DND-41 (cell line): ENCODE measurements at regions not wholly inside any gene's neighbourhood (a gene's known extent, or its start where the extent isn't known, plus 50 kb on each side); places are given as distances from the start of the nearest gene placed in this dataset.

Source experiments
- ATAC-seq: fragments of 200-7000 bp; cut with Tn5 transposase; 3 replicates; pipeline ENCODE4 v1.9.1; 2021; ENCODE audit warnings: low read depth; ENCODE audit not compliant: insufficient read depth
- DNase-seq: peaks from one replicate; pipeline ENCODE4 v3.0.0-alpha.2; 2020
- H2AFZ ChIP-seq: 2 replicates; pipeline ENCODE4 v1.6.0; 2012; ENCODE audit warnings: low read depth, low read length
- H3K27ac ChIP-seq: 2 replicates; pipeline ENCODE4 v1.5.1; 2012; ENCODE audit warnings: low read length, inconsistent platforms
- H3K27me3 ChIP-seq: fragments of 200-600 bp; sonication (generic); 2 replicates; pipeline ENCODE4 v1.6.0; 2012; ENCODE audit warnings: low read length, mild to moderate bottlenecking, inconsistent platforms; ENCODE audit not compliant: insufficient read depth, poor library complexity
- H3K36me3 ChIP-seq: 2 replicates; pipeline ENCODE4 v1.5.1; 2012; ENCODE audit warnings: low read length, inconsistent platforms; ENCODE audit not compliant: insufficient read depth
- H3K4me1 ChIP-seq: 2 replicates; pipeline ENCODE4 v1.5.1; 2012; ENCODE audit warnings: mild to moderate bottlenecking, low read length; ENCODE audit not compliant: insufficient read depth
- H3K4me2 ChIP-seq: 2 replicates; pipeline ENCODE4 v1.6.0; 2012; ENCODE audit warnings: mild to moderate bottlenecking, moderate library complexity, low read length, inconsistent platforms; ENCODE audit not compliant: insufficient read depth
- H3K4me3 ChIP-seq, 2 experiments: fragments of 200-600 bp in 1 of 2; shearing (Covaris generic) in 1 of 2; 2 replicates each; pipeline ENCODE4 v1.5.1; 2012 to 2016; ENCODE audit warnings: inconsistent platforms in 2 of 2, low read length in 2 of 2, mild to moderate bottlenecking in 2 of 2, low read depth in 1 of 2, moderate library complexity in 1 of 2
- H3K79me2 ChIP-seq: 2 replicates; pipeline ENCODE4 v1.6.0; 2012; ENCODE audit warnings: low read length, inconsistent platforms; ENCODE audit not compliant: insufficient read depth
- H3K9ac ChIP-seq: 2 replicates; pipeline ENCODE4 v1.6.0; 2012; ENCODE audit warnings: low read depth, mild to moderate bottlenecking, inconsistent platforms, low read length, moderate library complexity
- H3K9me3 ChIP-seq: 2 replicates; pipeline ENCODE4 v1.5.1; 2012; ENCODE audit warnings: low read length, moderate library complexity, mild to moderate bottlenecking, inconsistent platforms; ENCODE audit not compliant: insufficient read depth, severe bottlenecking
- H4K20me1 ChIP-seq: 2 replicates; pipeline ENCODE4 v1.6.0; 2012; ENCODE audit warnings: low read length; ENCODE audit not compliant: insufficient read depth
- EZH2 ChIP-seq: IDR thresholded peaks from 3 replicates; pipeline ENCODE4 v1.6.1; 2012; ENCODE audit warnings: borderline replicate concordance, low read depth, mild to moderate bottlenecking, moderate library complexity, low read length, inconsistent platforms; ENCODE audit not compliant: severe bottlenecking
- TF ChIP-seq, protein P1 (sequence below): IDR thresholded peaks from 2 replicates; pipeline ENCODE4 v1.5.1; 2012; ENCODE audit warnings: borderline replicate concordance, low read length, moderate library complexity, mild to moderate bottlenecking; ENCODE audit not compliant: poor library complexity, severe bottlenecking; ENCODE audit errors: extremely low read depth

DNA sequence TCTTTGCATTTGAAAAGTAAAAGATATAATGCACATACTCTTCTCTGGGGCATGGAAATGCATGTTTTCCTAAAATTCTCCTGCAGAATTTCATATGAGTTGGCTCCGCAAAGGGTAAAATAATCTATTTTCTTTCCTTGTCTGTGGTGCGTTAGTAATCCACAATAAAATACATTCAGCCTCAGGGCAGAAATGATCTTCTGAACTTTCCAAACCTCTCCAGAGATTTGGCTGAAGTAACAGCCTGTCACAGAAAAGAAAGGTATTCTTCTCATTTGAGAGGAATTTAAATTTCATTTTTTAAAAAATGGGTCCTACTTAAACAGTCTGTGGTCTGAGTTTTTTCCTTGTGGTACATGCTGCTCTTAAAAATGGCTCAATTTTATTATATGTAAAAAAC lies 182.7 kb upstream of the DCBLD2 start:
- Histone ChIP-seq H2AFZ (no peak overlapping the region), H3K79me2 (no peaks in the 10 kb centered on the region), H3K27me3 (no peaks in the 10 kb centered on the region), H3K4me1 (no peaks in the 10 kb centered on the region), H3K9ac (no peak overlapping the region), H3K27ac (no peak overlapping the region), H3K36me3 (no peaks in the 10 kb centered on the region), H4K20me1 (no peaks in the 10 kb centered on the region), H3K4me3 (no peak overlapping the region), H3K9me3 (no peaks in the 10 kb centered on the region), H3K4me2 (no peak overlapping the region)
- TF ChIP-seq, protein P1, sequence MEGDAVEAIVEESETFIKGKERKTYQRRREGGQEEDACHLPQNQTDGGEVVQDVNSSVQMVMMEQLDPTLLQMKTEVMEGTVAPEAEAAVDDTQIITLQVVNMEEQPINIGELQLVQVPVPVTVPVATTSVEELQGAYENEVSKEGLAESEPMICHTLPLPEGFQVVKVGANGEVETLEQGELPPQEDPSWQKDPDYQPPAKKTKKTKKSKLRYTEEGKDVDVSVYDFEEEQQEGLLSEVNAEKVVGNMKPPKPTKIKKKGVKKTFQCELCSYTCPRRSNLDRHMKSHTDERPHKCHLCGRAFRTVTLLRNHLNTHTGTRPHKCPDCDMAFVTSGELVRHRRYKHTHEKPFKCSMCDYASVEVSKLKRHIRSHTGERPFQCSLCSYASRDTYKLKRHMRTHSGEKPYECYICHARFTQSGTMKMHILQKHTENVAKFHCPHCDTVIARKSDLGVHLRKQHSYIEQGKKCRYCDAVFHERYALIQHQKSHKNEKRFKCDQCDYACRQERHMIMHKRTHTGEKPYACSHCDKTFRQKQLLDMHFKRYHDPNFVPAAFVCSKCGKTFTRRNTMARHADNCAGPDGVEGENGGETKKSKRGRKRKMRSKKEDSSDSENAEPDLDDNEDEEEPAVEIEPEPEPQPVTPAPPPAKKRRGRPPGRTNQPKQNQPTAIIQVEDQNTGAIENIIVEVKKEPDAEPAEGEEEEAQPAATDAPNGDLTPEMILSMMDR, result no peak
- no peak for TF ChIP-seq EZH2
- DNase-seq, result no peak
- no peak for ATAC-seq

DNA sequence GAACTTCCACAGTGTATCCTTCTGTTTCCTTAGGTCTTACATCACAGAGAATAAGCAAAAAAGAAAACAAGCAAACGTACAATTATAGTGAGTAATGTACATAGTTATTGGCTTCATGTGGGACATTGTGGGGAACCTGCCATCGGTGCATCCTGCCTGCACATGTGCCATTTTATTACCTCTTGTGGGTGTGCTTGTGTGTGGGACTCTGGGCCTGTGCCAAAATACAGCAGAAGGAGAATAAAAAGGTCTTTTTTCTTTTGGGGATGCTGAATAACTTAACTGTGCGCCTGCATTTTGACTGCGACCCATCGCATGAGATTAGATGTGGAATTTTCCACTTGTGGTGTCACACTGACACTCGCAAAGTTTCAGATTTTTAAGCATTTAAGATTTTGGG lies 169.6 kb upstream of the DCBLD2 start:
- H3K27ac ChIP-seq, result no peak overlapping the region
- ATAC-seq (no peak), DNase-seq (no peak)
- H3K4me1 ChIP-seq, result no peaks in the 10 kb centered on the region
- H3K9ac ChIP-seq, result no peak overlapping the region
- no peak overlapping the region for H3K4me2 ChIP-seq
- H2AFZ ChIP-seq, result no peak overlapping the region
- no peaks in the 10 kb centered on the region for H4K20me1 ChIP-seq
- H3K4me3 ChIP-seq, result no peak overlapping the region
- no peaks in the 10 kb centered on the region for H3K79me2 ChIP-seq
- TF ChIP-seq, protein P1, result no peak
- no peak for TF ChIP-seq EZH2
- H3K9me3 ChIP-seq, result no peaks in the 10 kb centered on the region
- no peaks in the 10 kb centered on the region for H3K27me3 ChIP-seq
- no peaks in the 10 kb centered on the region for H3K36me3 ChIP-seq

DNA sequence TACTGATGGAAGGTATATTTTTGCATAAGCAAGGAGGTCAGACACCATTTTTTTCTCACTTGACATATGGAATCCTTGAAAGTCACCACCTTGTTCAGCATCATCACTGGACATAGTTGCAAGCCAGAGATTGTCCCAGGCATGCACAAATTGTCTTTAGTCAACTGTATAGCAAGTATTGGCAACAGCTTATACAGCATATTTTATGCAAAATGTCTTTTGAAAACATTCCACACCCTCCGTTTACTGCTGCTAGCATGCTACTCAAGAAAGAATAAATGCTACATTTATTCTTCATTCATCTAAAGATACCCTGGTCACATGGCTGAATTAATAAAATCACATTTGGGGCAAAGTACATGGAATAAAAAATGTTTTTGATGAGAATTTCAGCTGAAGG lies 168.5 kb upstream of the DCBLD2 start:
- Histone ChIP-seq H3K4me2 (no peak overlapping the region), H3K9me3 (no peaks in the 10 kb centered on the region), H3K9ac (no peak overlapping the region), H3K4me3 (no peak overlapping the region), H3K27me3 (no peaks in the 10 kb centered on the region), H3K36me3 (no peaks in the 10 kb centered on the region), H4K20me1 (no peaks in the 10 kb centered on the region), H2AFZ (no peak overlapping the region), H3K4me1 (no peaks in the 10 kb centered on the region), H3K27ac (no peak overlapping the region), H3K79me2 (no peaks in the 10 kb centered on the region)
- TF ChIP-seq, protein P1, result no peak
- TF ChIP-seq EZH2, result no peak
- ATAC-seq, result no peak
- no peak for DNase-seq

DNA sequence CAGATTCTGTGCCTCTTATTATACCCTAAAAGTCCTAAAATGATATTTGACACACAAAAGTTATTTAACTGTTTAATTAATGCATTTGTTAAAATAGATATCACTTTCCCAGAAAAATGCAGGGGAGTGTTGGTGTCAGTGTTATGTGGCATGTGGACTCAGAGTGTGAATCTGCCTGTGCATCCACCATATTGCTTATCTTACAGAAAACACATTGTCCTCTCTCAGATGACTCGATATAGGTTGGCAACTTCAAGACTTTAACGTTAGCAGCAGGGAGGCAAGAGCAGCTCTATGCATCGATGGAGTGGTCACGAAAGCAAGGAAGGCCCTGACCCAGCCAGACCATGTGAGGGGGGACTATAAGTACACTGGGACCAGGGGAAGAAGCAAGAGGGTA lies 165.4 kb upstream of the DCBLD2 start:
- no peaks in the 10 kb centered on the region for H3K9me3 ChIP-seq
- no peak overlapping the region for H3K9ac ChIP-seq
- H3K4me1 ChIP-seq, result no peaks in the 10 kb centered on the region
- H2AFZ ChIP-seq, result no peak overlapping the region
- H3K36me3 ChIP-seq, result no peaks in the 10 kb centered on the region
- H3K27ac ChIP-seq, result no peak overlapping the region
- H3K4me2 ChIP-seq, result no peak overlapping the region
- no peaks in the 10 kb centered on the region for H4K20me1 ChIP-seq
- DNase-seq (no peak), ATAC-seq (no peak)
- H3K79me2 ChIP-seq, result no peaks in the 10 kb centered on the region
- no peaks in the 10 kb centered on the region for H3K27me3 ChIP-seq
- H3K4me3 ChIP-seq, result no peak overlapping the region
- TF ChIP-seq, protein P1, result no peak
- TF ChIP-seq EZH2, result no peak
